GM12873 (cell line): ENCODE measurements at regions not wholly inside any gene's neighbourhood (a gene's known extent, or its start where the extent isn't known, plus 50 kb on each side); places are given as distances from the start of the nearest gene placed in this dataset.

ENCODE experiments used
- TF ChIP-seq, protein P1 (sequence below): IDR thresholded peaks from 2 replicates; pipeline ENCODE4 v1.5.1; 2012; ENCODE audit warnings: low read depth, mild to moderate bottlenecking, moderate library complexity, low read length, control low read depth; ENCODE audit not compliant: insufficient read depth; ENCODE audit errors: missing control alignments

DNA sequence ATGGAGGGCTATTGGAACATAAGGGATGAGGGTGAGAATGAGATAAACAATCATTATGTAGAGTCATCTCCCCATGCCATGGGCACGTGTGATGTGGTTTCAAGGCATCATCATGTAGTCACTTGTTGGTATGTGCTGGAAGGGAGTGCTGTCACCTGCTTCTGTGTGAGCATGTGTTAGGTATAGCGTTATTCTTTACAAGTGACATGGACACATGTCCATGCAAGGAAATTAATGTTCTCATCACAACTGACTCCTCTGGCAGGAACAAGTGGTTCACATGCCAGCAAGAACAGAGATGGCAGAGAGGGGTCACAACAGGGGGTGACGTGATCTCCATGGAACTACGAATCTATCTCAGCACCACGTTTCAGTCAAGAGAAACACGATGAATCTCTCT lies 815.8 kb downstream of the BCL11B start:
- TF ChIP-seq, protein P1, sequence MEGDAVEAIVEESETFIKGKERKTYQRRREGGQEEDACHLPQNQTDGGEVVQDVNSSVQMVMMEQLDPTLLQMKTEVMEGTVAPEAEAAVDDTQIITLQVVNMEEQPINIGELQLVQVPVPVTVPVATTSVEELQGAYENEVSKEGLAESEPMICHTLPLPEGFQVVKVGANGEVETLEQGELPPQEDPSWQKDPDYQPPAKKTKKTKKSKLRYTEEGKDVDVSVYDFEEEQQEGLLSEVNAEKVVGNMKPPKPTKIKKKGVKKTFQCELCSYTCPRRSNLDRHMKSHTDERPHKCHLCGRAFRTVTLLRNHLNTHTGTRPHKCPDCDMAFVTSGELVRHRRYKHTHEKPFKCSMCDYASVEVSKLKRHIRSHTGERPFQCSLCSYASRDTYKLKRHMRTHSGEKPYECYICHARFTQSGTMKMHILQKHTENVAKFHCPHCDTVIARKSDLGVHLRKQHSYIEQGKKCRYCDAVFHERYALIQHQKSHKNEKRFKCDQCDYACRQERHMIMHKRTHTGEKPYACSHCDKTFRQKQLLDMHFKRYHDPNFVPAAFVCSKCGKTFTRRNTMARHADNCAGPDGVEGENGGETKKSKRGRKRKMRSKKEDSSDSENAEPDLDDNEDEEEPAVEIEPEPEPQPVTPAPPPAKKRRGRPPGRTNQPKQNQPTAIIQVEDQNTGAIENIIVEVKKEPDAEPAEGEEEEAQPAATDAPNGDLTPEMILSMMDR = no peak

DNA sequence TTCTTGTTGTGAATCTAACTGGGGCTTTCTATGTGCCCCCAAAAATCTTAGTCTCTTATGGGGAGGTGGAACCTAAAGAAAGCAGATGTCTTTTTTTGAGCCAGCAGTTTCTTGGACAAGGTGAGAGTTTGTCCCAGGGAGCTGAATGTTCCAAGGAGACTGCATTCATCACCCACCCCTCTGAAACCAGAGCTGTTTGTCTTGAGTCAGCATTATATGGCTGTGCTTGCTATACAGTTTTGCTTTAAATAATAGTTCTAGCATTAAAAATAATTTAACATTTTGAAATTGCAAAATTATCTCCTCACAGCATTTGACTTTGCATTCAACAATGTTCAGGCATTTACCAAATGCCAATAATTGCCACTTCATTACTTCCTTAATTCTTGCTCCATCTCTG lies 813.3 kb downstream of the BCL11B start:
- TF ChIP-seq, protein P1 = no peak

DNA sequence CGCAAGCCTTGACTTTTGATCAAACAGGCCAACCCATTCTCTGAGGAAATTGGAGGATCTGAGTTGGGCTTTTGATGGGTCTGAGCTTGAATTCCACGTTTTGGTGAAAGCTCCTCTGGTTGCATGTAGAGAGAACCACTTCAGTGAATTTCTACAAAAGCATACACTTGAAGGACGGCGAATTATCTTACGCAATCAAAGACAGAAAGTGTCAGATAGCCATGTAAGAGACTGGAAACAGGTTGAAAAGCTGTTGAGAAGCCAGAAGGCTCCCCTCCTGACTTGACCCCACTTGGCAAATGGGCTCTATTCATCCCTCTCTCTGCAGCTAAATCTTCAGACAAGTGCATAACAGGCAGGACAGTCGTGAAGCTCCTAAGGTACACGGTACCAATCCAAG lies 809.1 kb downstream of the BCL11B start:
- TF ChIP-seq, protein P1 = no peak

GRCh38 chr14:98466807-98467206 lies 805.2 kb downstream of the BCL11B start:
- TF ChIP-seq, protein P1 = no peak

DNA sequence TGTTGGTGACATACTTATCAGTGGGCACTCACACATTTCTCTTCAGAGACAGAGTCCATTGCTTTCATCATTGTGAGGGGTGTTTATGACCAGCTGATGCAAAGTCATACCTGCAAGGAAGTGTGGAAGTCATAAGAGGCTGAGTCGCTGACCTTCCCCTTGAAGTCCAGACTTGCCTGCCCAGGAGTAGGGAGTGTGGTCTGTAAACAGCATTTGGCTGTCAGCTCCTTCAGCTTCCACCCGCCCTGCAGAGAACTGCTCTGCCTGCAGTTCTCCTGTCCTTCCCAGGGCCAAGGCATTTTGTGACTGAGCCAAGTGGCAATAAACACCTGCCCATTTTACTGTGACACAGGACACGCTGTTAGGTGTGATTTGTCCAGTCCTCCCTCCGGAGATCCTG lies 801.3 kb downstream of the BCL11B start:
- TF ChIP-seq, protein P1 = no peak

GRCh38 chr14:98474900-98475299 lies 797.1 kb downstream of the BCL11B start:
- TF ChIP-seq, protein P1 = no peak

- TF ChIP-seq, protein P1 = no peak
These were observed 794.1 kb downstream of the BCL11B start for GRCh38 chr14:98477935-98478334.
